Esophagus (tissue), 2 donors: ENCODE measurements at regions not wholly inside any gene's neighbourhood (a gene's known extent, or its start where the extent isn't known, plus 50 kb on each side); places are given as distances from the start of the nearest gene placed in this dataset.

ENCODE experiments used
- H3K27ac ChIP-seq, 2 donors: one replicate each; pipeline ENCODE4 v1.5.1; 2013; ENCODE audit warnings: low read depth in 2 of 2, mild to moderate bottlenecking in 2 of 2, inconsistent platforms in 1 of 2, low read length in 1 of 2, moderate library complexity in 1 of 2
- H3K27me3 ChIP-seq, 2 donors: one replicate each; pipeline ENCODE4 v1.6.1; 2013; ENCODE audit warnings: low read length in 2 of 2, control low read depth in 1 of 2, mild to moderate bottlenecking in 1 of 2; ENCODE audit not compliant: insufficient read depth in 2 of 2, control insufficient read depth in 1 of 2
- H3K36me3 ChIP-seq, 2 donors: one replicate each; pipeline ENCODE4 v1.6.1; 2013; ENCODE audit warnings: low read length in 1 of 2; ENCODE audit not compliant: control insufficient read depth in 2 of 2, insufficient read depth in 2 of 2
- H3K4me1 ChIP-seq, 2 donors: one replicate each; pipeline ENCODE4 v1.6.1; 2013; ENCODE audit warnings: low read length in 1 of 2; ENCODE audit not compliant: control insufficient read depth in 2 of 2, insufficient read depth in 2 of 2
- H3K4me3 ChIP-seq, 2 donors: one replicate each; pipeline ENCODE4 v1.5.1; 2013; ENCODE audit warnings: low read length in 2 of 2, mild to moderate bottlenecking in 2 of 2, low read depth in 1 of 2, moderate library complexity in 1 of 2
- H3K9me3 ChIP-seq, 2 donors: one replicate each; pipeline ENCODE4 v1.6.1; 2013; ENCODE audit warnings: mild to moderate bottlenecking in 2 of 2, low read depth in 1 of 2, low read length in 1 of 2, moderate library complexity in 1 of 2; ENCODE audit not compliant: control insufficient read depth in 2 of 2, insufficient read depth in 1 of 2
- WGBS, 2 donors: extraction: QIAGEN DNeasy Blood & Tissue Kit; methylation state at CpG; one replicate each; pipeline ENCODE4 v1.1.7; 2013; 5-methylcytosine and 5-hydroxymethylcytosine counted together
- donor health status: healthy with polysubstance abuse.
- donor health status: Bipolar disorder and iron deficiency.

DNA sequence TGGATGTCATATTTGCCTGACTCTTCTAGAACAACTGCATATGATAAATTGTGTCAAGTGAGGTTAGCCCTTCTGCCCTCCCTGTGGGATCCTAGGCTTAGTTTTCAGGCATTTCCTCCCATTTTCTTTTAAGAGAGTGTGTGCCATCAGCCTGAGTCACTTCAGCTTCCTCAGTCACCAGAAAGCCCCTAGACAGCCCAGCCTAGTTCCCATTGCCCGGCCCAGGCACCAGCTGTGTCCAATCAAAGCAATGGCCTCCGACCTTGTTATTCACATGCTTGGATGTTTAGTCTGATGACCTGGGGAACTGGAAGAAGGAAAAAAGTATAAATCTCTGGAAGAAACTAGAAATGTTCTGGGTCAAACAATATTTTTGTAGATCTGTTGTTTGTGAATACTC, 221.9 kb upstream of the LRIG1 start:
- no peaks in the 10 kb centered on the region for H3K4me1 ChIP-seq
- no peaks in the 10 kb centered on the region for H3K27me3 ChIP-seq
- no peak overlapping the region for H3K27ac ChIP-seq
- H3K36me3 ChIP-seq: no peaks in the 10 kb centered on the region
- no peak overlapping the region for H3K4me3 ChIP-seq
- H3K9me3 ChIP-seq: no peaks in the 10 kb centered on the region
- 52 to 69% methylated on average over 2 of the region's 2 CpGs for WGBS, 2 donors

DNA sequence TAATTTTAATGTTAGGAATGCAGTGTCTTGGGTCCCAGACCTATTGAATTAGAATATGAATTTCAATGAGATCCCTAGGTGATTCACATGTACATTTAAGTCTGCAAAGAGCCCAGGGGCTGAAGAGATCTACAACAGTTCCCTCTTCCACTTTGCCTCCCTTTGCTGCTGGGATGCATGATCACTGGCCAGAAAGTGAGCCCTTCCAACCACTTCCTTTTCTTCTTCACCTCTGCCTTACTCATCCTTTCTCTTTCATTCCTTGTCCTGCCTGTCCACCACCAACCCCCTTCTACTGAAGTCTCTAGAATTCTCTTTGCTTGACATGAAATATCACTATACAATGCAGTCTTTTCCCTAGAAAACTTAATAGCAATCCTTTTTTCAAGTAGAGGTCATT, 222.4 kb upstream of the LRIG1 start:
- no peak overlapping the region for H3K27ac ChIP-seq
- H3K27me3 ChIP-seq: no peaks in the 10 kb centered on the region
- no peaks in the 10 kb centered on the region for H3K9me3 ChIP-seq
- no peaks in the 10 kb centered on the region for H3K4me1 ChIP-seq
- H3K4me3 ChIP-seq: no peak overlapping the region
- no peaks in the 10 kb centered on the region for H3K36me3 ChIP-seq

DNA sequence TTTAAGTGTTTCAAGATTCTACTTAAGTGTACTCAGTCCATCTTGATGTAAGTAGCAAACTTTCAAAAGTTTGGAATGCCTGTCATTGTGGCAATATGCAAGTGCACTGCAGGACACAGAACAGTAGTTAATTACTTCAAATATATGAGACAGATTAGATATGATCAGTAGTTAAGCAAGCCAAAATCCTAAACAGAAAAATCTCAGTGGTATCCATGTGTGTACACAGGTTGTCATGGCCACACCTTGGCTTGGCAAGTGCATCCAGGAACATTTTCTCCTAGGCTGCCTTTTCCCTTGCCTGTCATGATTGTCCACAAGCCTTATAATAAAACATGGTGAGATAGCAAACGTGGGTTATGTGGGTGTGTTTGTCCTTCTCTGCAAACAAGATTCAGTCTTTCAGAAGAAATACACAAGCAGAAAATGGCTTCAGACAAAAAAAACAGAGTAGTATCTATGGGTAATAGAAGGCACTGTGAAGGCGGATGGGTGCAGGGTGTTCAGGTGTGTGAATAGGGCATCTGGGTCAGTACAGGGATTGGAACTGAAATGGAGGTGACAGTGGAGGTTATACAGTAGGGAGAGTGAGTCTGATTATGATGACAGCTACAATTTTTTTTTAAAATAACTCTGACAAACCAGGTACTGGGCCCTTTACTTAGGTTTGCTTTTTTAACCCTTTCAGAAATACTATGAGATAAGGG, 229.0 kb upstream of the LRIG1 start:
- H3K27ac ChIP-seq: no peak overlapping the region
- H3K4me3 ChIP-seq: no peak overlapping the region
- WGBS, 2 donors: 59 to 64% methylated on average over 2 of the region's 2 CpGs
- no peaks in the 10 kb centered on the region for H3K27me3 ChIP-seq
- H3K36me3 ChIP-seq: no peaks in the 10 kb centered on the region
- H3K9me3 ChIP-seq: no peaks in the 10 kb centered on the region
- H3K4me1 ChIP-seq: no peaks in the 10 kb centered on the region

DNA sequence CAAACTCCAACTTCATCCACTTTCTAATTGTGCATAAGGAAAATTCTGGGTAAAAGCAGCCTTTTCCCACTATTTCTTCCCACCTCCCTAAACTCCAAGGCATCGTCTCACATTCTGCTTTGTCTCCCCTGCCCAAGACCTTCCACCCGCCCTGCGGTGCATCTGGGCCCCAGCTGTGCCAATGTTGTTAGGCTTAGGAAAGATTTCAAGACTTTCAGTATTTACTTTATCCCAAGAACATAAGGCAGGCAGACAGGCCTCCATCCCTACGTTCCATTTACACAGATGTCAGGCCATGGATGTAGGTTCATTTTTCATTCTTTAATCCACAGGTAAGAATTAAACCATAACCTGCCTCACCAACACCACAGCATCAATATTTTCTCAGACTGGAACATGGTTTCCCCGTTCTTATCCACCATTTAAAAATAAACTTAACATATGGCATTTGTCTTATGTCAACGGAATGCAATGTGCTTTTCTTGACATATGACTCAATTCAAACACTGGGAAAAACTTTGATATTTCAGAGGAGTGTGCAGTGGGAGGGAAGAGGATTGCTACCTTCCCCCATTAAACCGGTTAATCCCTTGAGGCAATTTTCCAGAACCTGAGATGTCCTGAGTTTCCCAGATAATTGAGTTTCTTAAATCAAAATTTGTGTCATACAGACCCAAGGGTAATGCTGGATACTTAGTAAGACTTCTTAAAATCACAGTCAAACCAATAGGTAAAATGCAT, 238.0 kb upstream of the LRIG1 start:
- peaks cover 0 to 2% of the 10 kb centered on the region in 2 donors for H3K4me1 ChIP-seq
- no peak overlapping the region for H3K4me3 ChIP-seq
- WGBS, 2 donors: 77 to 80% methylated on average over 7 of the region's 7 CpGs
- no peaks in the 10 kb centered on the region for H3K9me3 ChIP-seq
- no peaks in the 10 kb centered on the region for H3K36me3 ChIP-seq
- no peaks in the 10 kb centered on the region for H3K27me3 ChIP-seq
- no peak overlapping the region for H3K27ac ChIP-seq

DNA sequence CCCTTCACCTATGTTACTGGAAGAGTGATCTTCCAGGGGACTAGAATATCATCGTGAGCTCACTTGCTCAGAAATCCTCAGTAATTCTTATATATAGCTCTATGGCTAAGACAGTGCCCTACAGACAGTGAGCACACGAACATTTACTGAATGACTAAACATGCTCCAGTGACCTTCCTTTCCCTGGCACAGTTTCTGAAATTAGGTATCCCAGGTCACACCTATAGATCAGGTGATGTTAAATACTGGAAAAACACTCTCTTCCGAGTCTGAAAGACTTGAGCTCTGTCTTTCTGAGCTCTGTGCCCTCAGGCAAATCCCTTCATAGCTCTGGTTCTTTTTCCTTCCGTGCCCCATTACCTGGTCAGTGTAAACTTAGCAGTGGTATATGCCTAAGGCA, 239.4 kb upstream of the LRIG1 start:
- Histone ChIP-seq H3K36me3 (no peaks in the 10 kb centered on the region), H3K9me3 (no peaks in the 10 kb centered on the region), H3K4me1 (peaks cover 0 to 2% of the 10 kb centered on the region in 2 donors), H3K27me3 (no peaks in the 10 kb centered on the region), H3K4me3 (no peak overlapping the region), H3K27ac (no peak overlapping the region)
- WGBS, 2 donors: 57 to 77% methylated on average over 4 of the region's 4 CpGs

DNA sequence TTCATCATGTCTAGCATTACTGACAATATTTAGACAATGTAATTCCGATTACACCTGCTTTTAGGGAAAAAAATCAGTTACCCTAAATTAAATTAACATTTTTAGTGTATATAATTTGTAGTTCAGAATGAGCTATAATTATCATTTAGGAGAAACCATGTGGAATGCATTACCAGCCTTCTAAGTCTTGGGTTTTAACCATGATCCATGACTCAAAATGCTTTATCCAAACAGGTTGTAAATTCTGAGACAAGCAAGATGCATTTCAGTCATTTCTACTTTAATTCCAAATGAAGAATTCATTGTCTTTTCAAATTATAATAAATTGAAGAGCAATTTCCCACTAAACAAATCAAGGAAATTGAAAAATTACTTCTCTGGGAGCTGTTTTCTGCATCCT, 243.7 kb upstream of the LRIG1 start:
- Histone ChIP-seq H3K9me3 (no peaks in the 10 kb centered on the region), H3K36me3 (no peaks in the 10 kb centered on the region), H3K4me3 (no peak overlapping the region), H3K27me3 (no peaks in the 10 kb centered on the region), H3K4me1 (no peaks in the 10 kb centered on the region), H3K27ac (no peak overlapping the region)
- 90 to 94% methylated on average over 1 of the region's 1 CpG for WGBS, 2 donors

DNA sequence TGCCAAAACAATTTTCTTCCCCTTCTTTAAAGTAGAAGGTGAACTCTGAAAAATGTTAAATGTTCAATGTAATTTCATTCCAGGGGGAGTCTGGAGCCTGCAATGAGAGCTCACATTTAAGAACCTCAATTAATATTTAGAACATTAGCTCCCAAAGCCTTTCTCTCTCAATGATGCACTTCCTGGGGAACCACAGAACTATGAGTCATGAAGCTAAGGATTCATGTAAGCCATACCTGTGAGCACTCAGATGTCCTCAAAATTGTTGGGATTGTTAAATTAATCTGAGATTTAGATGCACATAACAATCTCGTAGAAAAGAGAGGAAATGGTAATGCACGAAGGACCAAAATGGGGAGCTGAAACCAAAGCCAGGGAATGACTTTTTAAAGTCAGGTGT, 244.2 kb upstream of the LRIG1 start:
- Histone ChIP-seq H3K4me3 (no peak overlapping the region), H3K36me3 (no peaks in the 10 kb centered on the region), H3K9me3 (no peaks in the 10 kb centered on the region), H3K4me1 (no peaks in the 10 kb centered on the region), H3K27me3 (no peaks in the 10 kb centered on the region), H3K27ac (no peak overlapping the region)
- WGBS, 2 donors: 88 to 92% methylated on average over 2 of the region's 2 CpGs

DNA sequence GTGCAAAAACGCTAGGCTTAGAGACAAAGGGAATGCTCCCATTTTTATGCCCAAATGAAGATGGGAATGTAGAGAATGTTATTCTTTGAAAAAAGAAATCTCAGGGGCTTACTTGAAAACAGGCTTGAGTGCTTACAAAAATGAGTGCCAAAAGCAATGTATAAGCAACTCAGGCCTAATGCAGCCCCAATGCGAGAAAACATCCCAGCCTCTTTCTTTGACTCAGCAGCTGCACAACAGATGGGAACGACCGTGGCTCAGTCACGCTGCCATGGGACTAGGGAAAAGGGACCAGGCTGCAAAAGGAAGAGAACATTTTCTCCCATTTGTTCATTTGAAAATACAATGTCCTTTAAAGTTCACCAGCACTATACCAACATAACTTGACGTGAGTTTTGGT, 246.4 kb upstream of the LRIG1 start:
- WGBS, 2 donors: 76 to 78% methylated on average over 6 of the region's 6 CpGs
- no peaks in the 10 kb centered on the region for H3K9me3 ChIP-seq
- H3K4me1 ChIP-seq: no peaks in the 10 kb centered on the region
- no peaks in the 10 kb centered on the region for H3K27me3 ChIP-seq
- no peaks in the 10 kb centered on the region for H3K36me3 ChIP-seq
- no peak overlapping the region for H3K27ac ChIP-seq
- H3K4me3 ChIP-seq: no peak overlapping the region

DNA sequence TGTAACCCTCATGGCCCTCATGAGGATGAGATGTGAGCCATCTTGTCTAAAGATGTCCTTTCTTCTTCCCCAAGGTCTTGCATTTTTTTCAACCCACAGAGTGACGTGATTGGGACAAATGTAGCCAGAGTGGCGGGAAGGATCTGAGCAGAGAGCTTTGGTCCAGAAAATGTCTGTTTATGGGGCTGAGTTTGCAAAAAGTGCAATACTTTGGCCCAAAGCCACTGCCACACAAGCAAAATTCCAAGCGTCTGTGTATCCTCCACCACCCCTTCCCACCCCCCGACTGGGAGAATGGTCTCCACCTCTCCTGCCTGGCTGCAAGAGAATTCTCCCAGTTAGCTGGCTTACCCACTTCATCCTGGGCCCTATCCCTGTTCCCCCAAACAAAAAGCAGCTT, 246.9 kb upstream of the LRIG1 start:
- Histone ChIP-seq H3K4me1 (no peaks in the 10 kb centered on the region), H3K36me3 (no peaks in the 10 kb centered on the region), H3K4me3 (no peak overlapping the region), H3K9me3 (no peaks in the 10 kb centered on the region), H3K27ac (no peak overlapping the region), H3K27me3 (no peaks in the 10 kb centered on the region)
- 75 to 76% methylated on average over 4 of the region's 4 CpGs for WGBS, 2 donors
